ENCODE measurements at regions not wholly inside any gene's neighbourhood (a gene's known extent, or its start where the extent isn't known, plus 50 kb on each side); places are given as distances from the start of the nearest gene placed in this dataset.

DNA sequence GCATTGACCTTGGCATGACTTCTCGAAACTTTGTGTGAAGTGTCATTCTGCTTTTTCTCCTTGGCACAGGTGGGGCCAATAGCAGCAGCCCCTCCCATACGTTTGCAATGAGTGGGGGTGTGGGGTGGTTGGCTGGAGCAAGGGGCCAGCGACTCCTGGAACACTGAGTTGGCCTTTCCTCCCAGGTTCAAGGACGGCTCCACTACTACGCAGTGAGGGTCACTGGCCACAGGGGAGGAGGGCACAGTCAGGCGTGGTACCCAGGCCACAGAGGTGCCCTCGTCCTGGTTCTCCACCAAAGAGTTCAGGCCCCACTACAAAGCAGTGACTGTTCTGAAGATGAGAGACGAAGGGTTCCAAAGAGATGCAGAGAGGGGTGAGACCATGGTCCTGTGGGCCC is 70.6 kb upstream of the OTOS start (continued):
- TF ChIP-seq, protein P1, sequence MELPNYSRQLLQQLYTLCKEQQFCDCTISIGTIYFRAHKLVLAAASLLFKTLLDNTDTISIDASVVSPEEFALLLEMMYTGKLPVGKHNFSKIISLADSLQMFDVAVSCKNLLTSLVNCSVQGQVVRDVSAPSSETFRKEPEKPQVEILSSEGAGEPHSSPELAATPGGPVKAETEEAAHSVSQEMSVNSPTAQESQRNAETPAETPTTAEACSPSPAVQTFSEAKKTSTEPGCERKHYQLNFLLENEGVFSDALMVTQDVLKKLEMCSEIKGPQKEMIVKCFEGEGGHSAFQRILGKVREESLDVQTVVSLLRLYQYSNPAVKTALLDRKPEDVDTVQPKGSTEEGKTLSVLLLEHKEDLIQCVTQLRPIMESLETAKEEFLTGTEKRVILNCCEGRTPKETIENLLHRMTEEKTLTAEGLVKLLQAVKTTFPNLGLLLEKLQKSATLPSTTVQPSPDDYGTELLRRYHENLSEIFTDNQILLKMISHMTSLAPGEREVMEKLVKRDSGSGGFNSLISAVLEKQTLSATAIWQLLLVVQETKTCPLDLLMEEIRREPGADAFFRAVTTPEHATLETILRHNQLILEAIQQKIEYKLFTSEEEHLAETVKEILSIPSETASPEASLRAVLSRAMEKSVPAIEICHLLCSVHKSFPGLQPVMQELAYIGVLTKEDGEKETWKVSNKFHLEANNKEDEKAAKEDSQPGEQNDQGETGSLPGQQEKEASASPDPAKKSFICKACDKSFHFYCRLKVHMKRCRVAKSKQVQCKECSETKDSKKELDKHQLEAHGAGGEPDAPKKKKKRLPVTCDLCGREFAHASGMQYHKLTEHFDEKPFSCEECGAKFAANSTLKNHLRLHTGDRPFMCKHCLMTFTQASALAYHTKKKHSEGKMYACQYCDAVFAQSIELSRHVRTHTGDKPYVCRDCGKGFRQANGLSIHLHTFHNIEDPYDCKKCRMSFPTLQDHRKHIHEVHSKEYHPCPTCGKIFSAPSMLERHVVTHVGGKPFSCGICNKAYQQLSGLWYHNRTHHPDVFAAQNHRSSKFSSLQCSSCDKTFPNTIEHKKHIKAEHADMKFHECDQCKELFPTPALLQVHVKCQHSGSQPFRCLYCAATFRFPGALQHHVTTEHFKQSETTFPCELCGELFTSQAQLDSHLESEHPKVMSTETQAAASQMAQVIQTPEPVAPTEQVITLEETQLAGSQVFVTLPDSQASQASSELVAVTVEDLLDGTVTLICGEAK (IDR thresholded peaks at IDR 0.05; ENCODE audit: borderline replicate concordance): no peak
- TF ChIP-seq ZNF24 (IDR thresholded peaks at IDR 0.05) (no peak), BHLHE40 (IDR thresholded peaks at IDR 0.05; ENCODE audit: borderline replicate concordance in 1 of 2, low read depth in 2 of 2, low read length in 1 of 2) (no peak), CHD2 (IDR thresholded peaks at IDR 0.05; ENCODE audit: borderline replicate concordance, low read depth, low read length) (no peak), RFX5 (IDR thresholded peaks at IDR 0.05; ENCODE audit: low read depth, low read length) (no peak), BRCA1 (IDR thresholded peaks at IDR 0.05; ENCODE audit: low read depth, low read length) (no peak), HCFC1 (IDR thresholded peaks at IDR 0.05; ENCODE audit: low read length) (no peak)
- TF ChIP-seq, protein P2, sequence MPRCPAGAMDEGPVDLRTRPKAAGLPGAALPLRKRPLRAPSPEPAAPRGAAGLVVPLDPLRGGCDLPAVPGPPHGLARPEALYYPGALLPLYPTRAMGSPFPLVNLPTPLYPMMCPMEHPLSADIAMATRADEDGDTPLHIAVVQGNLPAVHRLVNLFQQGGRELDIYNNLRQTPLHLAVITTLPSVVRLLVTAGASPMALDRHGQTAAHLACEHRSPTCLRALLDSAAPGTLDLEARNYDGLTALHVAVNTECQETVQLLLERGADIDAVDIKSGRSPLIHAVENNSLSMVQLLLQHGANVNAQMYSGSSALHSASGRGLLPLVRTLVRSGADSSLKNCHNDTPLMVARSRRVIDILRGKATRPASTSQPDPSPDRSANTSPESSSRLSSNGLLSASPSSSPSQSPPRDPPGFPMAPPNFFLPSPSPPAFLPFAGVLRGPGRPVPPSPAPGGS (IDR thresholded peaks at IDR 0.05; ENCODE audit: borderline replicate concordance, insufficient read depth, low read depth, low read length, poor library complexity, severe bottlenecking): no peak
- TF ChIP-seq, protein P3, sequence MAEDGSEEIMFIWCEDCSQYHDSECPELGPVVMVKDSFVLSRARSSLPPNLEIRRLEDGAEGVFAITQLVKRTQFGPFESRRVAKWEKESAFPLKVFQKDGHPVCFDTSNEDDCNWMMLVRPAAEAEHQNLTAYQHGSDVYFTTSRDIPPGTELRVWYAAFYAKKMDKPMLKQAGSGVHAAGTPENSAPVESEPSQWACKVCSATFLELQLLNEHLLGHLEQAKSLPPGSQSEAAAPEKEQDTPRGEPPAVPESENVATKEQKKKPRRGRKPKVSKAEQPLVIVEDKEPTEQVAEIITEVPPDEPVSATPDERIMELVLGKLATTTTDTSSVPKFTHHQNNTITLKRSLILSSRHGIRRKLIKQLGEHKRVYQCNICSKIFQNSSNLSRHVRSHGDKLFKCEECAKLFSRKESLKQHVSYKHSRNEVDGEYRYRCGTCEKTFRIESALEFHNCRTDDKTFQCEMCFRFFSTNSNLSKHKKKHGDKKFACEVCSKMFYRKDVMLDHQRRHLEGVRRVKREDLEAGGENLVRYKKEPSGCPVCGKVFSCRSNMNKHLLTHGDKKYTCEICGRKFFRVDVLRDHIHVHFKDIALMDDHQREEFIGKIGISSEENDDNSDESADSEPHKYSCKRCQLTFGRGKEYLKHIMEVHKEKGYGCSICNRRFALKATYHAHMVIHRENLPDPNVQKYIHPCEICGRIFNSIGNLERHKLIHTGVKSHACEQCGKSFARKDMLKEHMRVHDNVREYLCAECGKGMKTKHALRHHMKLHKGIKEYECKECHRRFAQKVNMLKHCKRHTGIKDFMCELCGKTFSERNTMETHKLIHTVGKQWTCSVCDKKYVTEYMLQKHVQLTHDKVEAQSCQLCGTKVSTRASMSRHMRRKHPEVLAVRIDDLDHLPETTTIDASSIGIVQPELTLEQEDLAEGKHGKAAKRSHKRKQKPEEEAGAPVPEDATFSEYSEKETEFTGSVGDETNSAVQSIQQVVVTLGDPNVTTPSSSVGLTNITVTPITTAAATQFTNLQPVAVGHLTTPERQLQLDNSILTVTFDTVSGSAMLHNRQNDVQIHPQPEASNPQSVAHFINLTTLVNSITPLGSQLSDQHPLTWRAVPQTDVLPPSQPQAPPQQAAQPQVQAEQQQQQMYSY (CRISPR knock-in tag; IDR thresholded peaks at IDR 0.05): no peak

All from GM12878 (cell line).